Occipital lobe (tissue), 1 donor: ENCODE measurements at regions not wholly inside any gene's neighbourhood (a gene's known extent, or its start where the extent isn't known, plus 50 kb on each side); places are given as distances from the start of the nearest gene placed in this dataset.

ENCODE experiments used
- DNase-seq: peaks from one replicate; lab custom pipeline; 2025; lab: John Stamatoyannopoulos, UW

DNA sequence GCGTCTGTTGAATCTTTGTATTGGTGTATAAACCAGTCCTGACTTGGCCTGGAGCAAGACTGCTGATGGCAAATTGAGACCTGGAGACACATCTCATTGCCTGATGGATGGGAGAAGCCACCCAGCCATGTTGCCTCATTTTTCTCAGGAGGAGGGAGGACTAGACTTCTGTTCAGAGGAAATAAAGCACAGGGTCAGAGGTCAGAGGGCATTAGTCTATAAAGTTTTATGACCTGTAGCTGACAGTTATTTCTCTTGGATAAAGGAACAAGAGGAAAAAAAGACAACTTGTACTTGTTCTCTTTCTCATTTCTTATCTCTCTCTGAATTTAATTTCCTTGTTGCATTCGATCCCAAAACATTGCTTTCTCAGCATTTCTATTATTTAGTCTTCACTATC is 775.9 kb downstream of the SQOR start:
- no peak for DNase-seq

DNA sequence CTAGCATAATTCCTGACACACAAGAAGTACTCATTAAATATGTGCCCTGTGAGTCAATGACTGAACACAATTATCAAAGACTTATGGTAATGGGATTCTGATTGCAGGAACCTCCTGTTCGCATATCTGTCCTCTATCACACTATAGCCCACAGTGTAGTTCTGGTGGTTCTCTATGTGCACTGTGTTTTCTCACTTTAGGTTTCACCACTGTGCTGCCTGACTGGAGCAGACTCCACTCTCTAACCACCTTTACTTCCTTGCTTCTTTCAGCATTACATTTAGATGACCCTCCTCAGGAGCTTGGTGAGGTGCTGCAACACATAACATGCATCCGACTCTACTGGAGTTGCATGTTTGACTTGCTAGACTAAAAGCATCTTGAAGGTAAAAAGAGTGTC is 777.1 kb downstream of the SQOR start:
- no peak for DNase-seq

DNA sequence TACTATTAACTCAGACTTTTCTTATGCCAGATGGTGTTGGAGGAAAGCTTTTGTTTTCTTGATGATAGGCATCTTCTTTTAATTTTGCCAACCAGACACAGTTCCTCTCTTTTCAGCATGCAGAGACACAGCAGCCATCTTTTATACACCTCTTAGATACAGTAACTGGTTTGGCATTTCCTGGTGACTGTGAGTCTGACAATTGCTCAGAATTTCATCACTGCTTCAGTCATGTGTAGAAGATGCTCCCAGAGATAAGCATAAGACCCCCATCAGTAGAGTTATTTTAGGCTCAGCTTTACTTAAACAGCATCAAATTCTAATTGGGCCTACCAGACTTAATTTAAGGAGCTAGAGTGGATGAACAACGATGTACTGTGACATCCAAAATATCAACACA is 779.0 kb downstream of the SQOR start:
- DNase-seq = no peak

DNA sequence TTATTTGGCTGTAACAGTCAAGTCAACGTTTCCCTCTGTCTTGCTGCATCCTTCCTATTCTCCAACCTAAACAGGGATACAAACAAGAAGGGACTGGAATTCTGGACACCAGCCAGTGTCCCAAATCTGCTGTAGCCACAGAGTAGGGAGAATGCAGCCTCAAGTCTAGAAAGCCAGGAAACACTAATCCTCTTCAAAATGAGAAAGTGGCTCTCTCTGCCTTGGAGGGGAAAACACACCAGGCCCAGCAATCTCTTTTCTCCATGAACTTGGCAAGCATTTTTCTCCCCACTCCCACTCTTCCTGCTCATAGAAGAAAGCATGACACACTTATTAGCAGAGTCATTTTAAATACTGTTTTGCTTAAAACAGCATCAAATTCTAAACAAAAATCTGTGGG is 781.7 kb downstream of the SQOR start:
- no peak for DNase-seq

DNA sequence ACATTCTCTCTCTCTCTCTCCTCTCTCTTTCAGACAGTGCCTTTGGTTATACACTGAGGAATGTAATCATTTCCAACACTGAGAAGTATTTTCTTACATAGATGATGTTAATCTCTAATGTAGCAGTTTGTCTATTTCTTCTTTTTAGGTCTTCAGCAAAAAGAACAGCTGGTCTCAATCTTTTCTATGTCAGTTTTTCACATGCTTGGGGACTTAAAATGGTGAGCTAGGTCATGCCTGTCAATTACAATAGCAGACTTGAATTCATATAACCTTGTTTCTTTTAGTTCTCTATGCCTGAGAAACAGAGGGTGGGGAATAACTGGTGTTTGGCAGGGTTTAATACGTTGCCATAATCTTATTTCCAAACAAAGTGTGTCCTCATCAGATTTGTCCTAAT is 786.2 kb downstream of the SQOR start:
- DNase-seq = no peak

DNA sequence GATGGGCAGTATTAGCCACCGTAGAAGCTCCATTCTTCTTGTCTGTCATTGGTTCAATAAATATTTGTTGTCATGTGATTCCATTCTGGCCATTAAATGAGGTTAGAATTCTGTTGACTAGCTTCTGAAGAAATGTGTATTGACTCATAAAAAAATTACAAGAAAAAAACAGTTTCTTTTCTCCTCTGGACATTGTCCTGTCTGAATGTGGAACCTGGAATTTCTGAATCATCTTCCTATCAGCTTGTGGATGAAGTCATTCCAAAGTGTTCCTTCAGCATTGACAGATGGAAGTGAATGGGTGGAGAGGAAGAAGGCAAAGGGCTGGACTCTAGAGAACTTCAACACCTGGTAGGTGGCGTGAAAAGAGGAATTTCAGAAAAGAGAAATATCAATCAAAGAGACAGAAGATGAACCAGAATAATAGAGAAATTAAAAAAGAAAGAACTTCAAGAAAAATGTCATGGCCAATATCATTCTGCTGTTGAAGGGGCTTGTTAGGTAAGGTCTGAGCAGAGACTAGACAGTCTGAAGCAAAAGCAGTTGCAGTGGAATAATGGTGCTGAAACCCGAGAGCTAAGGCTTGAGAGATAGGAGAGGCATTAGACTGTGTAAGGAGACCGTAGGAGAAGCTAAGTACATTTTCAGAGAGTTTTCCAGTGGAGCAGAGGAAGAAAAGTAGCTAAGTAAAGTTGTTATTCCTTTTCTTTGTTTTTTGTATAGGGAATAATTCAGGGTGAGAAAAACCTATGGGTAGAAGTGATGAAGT is 806.6 kb downstream of the SQOR start:
- DNase-seq = no peak

DNA sequence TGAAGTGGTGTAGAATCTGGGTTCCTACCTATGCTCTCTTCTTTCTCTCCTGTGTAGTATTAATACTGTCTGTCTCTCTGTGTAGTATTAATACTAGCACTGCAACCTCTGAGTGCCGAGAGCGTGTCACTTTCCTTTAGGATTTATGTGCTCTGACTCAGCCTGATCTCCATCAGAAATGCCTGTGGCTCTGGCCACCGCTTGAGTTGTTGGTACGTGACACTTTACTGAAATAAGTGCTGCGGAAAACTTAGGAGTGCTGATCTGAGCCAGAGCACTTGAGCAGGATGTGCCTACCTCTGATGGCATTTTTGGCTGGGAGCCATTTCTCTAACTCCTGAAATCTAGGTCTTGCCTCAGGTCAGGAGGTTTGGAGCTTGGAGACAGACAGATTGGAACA is 807.4 kb downstream of the SQOR start:
- no peak for DNase-seq

DNA sequence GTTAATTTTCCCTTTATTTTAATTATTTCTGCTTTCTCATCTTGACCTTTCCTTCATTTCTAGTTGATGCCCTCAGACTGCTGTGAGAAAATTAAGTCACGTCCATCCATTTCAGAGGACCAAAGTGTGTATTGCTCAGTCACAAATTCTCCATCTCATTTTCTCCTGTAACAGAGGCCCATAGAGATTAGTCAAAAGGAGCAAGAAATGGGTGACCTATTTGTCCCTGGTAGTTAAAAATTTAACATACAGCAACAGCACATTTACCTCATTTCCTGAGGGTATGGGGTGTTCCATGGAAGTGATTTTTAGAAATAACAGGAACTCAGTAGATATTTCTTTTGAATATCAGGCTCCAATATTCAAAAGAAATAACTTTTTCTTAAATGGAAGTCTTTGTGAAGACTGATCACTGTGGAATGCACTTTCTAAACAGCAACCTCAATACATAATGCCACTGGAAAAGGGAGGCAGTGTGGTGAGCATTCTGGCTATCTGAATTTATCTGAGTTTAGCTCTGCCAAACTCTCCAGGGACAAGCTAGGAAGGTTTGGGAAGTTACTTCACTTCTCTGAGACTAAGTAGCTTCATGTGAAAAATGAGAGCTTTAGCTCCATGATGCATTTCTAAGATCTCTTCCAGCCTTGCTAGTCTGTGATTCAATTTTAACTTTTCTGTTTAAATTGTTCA is 808.2 kb downstream of the SQOR start:
- no peak for DNase-seq

DNA sequence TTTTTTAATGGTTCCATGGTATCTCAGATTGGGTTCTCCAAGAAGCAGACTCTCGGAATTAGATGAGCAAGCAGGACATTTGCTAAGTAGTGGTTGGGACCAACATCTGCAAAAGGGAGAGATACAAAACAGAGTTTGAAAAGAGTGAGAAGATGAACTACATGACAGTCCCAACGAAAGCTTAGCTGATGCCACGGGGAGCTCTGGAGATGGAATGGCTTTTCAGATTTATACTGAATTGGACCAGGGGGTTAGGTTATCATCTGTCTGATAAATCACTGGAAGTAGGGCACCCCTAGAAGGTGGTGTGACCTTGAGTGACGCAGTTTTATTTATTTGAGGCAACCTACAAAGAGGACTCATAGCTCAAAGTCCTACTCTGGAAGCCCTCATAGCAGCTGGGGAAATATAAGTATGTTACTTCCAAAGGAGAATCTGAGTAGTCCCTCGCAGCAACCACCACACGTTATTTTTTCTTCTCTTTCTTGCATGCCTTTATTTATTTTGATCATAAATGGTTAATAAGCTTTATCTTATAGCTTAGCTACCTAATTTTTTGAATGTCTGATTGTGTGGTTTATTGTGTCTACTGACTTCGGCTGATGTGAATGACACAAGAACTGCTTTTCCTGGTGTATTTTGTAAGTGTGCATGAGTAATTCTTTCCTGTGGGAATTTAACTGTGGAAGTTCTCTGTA is 815.4 kb downstream of the SQOR start:
- no peak for DNase-seq

DNA sequence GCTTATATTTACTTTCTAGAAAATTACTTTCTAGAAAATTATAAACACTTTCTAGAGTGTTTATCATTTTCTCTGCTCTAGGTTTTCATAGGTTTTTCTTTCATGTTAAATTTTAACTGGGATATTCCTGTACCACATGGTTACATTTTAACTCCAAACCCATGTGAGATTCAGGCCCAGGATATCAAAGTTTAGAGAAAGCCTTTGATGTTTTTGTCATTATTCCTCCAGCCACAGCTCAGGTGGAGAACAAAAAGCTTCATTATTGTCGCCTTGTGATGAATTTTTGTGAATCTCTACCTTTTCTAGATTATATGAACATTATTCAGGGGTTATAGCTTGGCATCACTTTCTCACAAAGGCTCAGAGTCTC is 816.0 kb downstream of the SQOR start:
- DNase-seq = no peak

DNA sequence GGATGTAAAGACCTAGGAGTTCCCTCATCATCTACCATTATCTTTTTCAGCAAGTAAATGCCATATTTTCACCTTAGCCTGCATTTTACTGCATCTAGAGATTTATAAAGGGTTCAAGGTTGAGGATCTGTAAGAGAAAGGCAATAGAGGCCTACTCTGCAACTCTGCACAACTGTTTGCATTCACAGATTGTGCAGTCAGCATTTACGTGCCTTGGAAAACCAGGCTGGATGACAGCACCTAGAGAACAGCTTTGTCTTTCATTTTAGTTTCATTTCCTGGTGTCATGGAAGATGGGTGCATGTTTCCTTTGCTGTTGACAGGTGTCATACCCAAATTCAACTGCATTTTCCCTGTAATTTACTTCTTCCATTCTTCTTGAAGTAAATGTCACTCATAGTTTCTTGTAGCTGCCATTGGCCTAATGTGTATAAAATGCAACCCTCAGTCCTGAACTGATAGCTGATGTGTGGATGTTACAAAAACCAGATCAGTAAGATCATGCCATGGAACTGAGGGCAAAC is 817.5 kb downstream of the SQOR start:
- no peak for DNase-seq

DNA sequence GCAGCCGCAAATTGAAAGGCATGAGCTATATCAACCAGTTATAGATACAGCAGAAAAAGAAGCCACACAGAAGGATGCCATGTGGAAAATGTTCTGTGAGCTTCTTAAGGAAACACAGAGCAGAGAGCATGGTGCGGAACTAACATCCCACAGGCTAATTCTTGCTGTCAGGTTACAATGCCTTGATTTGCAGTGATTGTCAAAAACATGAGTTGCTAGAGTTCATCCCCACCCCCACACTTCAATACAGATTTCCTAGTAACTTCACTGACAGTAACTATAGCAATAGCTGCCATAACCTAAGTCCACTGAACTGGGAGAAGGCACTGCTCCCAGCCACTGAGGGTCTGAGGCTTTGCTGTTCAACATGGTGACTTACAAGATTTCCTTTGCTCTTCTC is 821.6 kb downstream of the SQOR start:
- DNase-seq = no peak

DNA sequence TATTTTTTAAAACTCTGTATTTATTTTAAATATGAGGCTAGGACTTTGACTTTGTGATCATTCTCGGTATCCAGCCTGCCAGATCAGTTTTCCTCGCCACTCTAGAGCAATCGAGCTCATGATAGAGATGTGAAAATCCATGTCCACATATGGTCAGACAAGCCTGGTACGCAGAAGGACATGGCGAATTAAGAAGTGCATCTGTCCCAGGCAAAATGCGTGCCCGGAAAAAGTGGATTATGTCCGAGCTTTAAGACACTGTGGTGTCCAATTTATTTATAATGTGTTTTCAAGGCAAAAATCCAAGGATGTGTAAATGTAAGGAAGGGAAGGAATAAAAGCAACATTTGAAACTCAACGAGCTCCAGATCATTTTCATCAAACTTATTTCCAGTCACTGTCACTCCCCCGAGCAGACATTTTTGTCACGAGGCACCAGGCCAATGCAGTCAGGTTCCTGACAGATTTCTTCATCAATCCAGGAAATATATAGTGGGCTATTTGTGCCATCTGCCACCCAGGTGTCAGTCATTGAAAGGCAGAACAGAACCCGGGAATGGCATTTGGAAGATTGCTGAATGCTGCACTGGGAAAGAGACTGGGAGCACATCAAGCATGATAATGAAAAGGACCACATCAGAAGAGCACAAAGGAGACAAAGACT is 825.7 kb downstream of the SQOR start:
- DNase-seq = no peak

DNA sequence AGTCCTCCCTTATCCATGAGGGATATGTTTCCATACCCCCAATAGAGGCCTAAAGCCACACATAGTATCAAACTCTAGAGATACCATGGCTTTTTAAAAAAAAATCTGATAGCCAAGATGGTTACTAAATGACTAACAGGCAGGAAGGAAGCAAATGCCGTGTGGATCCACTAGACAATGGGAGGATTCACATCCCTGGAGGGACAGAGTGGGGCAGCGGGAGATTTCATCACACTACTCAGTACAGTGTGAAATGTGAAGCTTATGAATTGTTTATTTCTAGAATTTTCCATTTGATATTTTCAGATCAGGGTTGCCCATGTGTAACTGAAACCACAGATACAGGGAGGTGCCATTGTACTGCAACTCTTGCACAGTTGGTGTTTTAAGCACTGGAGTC is 826.6 kb downstream of the SQOR start:
- DNase-seq = no peak

DNA sequence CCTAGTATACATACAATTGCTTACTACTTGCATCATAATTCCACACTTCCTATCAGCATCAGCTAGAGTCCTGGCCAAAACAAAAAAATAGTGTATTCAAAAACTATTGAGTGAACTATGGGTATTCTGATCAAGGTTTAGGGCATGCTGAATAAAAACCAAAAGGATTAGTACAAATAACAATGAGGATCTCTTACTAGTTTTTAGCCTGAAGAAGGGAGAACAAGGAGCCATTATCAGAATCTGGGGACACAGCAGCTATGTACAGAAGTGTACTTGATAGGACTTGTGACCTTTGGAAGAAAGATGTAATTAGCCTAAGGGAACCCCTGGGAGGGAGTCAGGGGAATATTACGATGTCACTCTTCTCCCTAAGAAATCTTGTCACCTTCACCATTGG is 832.2 kb downstream of the SQOR start:
- no peak for DNase-seq

DNA sequence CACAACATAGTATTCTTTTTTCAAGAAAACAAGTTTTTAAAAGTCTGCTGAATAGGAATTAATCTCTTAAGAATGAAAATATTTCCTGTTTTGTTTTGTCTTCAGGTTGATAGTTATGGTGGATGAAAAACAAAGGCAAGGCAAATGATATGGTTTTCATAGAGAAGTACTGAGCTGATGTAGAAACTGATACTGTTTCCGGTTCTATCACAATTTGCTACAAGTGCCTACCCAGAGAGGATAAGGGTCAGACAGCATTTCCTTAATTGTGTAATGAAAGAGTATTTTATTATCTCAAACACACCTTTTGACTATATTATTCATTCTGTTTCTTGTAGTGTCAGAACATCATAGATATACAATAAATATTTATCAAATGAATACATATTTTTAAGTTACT is 836.3 kb downstream of the SQOR start:
- DNase-seq = no peak

DNA sequence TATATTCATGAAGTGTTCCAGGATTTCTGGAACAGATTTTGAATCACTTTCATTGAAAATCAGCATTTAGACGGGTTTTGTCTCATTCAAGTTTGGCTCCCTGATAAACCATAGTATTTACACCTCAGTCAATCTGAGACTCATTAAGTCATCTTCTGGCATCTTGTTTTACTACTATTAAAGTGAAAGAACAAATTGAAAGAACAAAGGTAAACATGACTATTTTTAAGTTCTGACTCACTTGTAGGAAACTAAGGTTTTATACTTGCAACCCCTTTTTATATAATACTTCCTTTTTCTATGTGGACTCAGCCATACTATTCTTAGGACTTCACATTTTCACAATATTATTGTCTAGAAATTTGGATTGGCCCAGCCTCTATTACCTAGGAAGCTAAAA is 854.4 kb downstream of the SQOR start:
- DNase-seq = no peak

DNA sequence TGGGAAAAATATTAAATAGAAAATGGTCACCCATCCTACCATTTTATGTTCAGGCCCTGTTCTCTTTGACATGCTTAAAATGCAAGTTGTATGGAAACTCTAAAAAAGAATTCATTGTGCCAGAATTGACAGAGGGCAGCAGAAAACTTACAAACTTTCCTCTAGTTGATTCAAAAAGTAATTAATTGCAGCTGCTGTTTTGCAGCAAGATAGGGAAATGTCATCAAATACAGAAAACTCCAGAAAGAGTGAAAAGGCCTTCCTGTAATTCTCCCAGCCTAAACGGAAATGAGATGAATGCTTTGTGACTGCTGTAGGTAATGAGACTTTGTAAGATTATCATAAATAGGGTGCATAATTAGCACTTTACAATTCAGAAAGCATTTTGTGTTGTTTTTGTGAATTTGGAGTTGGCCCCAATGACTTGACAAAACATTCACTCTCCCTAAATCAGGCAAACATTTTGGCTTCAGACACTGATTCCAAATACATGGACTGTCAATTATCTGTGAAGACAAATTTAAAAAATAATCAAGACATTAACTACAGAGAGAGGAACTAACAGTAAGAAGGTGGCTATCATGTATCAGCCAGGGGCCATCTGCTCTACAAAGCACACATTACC is 861.8 kb downstream of the SQOR start:
- DNase-seq = no peak

DNA sequence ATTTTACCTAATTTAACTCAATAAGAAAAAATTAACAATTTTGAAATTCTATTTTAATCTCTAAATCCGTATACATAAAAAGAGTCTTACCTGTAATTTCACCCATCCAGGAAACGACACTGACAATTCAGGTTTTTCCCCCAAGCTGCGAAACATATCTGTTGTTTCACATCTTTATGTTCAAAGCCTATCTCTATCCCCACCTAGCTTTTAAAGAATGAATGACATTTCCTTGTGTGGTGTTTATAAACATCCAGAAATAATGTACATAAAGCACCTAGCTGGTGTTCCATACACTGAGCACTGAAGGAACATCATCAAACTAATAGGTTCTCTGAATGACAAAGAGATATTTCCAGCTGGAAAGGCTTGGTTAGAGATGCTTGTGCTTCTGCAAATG is 867.8 kb downstream of the SQOR start:
- no peak for DNase-seq

DNA sequence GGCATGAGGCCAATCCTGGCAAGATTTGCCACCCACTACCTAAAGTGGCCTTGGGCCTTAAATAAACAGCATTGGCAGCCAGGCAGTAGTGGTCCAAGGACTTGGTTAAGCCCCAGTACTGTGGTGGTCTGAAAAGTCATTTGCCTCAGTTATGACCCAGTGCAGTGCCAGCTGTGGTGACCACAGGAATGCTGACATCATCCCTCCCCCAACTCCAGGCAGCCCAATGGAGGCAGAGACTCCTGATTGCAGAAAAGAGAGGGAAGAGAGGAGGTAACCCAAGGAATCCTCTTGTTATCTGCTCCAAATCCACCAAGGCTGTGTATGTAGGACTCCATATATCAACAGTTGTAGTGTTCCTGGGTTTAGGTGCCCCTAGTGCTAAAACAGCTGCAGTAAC is 883.6 kb downstream of the SQOR start:
- DNase-seq = no peak

DNA sequence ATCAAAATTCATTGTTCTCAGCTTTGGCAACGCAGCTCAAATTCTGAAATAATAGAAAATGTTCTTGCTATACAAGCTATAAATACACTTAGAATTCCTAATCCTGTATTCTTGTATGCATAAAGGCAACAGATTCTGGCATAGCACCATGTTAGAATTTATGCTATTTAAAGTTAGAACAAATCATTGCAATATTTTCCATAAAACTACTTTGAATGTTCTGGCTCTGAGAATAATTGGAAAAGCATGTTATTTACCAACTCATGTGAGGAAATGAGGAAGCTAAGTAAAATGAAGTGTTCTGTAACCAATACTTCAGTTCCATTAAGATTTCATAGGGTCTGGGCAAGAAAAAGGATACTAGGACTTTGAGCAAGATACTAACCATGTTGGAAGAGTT is 888.9 kb downstream of the SQOR start:
- no peak for DNase-seq
